CD14-positive monocyte (primary cell): ENCODE measurements at regions not wholly inside any gene's neighbourhood (a gene's known extent, or its start where the extent isn't known, plus 50 kb on each side); places are given as distances from the start of the nearest gene placed in this dataset.

Experiments used
- DNase-seq, 3 donors: peaks; one replicate each; pipeline ENCODE4 v3.0.0-alpha.2; 2011 to 2022
- H2AFZ ChIP-seq: 2 replicates; pipeline ENCODE4 v1.6.0; 2012; ENCODE audit warnings: mild to moderate bottlenecking, low read depth, low read length, inconsistent platforms; ENCODE audit not compliant: insufficient read depth, poor library complexity, severe bottlenecking
- H3K27ac ChIP-seq, 2 donors: 1 replicate in 1 of 2; 2 replicates in 1 of 2; pipeline ENCODE4 v1.5.1; 2012 to 2013; ENCODE audit warnings: low read length in 2 of 2, control low read depth in 1 of 2, inconsistent platforms in 1 of 2, low read depth in 1 of 2, mild to moderate bottlenecking in 1 of 2
- H3K27me3 ChIP-seq, 2 donors: one replicate each; pipeline versions ENCODE4 v1.6.0 to v1.6.1; 2011 to 2013; ENCODE audit warnings: low read length in 2 of 2; ENCODE audit not compliant: control insufficient read depth in 2 of 2, insufficient read depth in 2 of 2
- H3K36me3 ChIP-seq, 2 donors: replicated peaks in 1 of 2; 1 replicate in 1 of 2; 2 replicates in 1 of 2; pipeline versions ENCODE4 v1.5.1 to v1.6.1; 2012 to 2013; ENCODE audit warnings: low read length in 2 of 2, control low read depth in 1 of 2, inconsistent platforms in 1 of 2, mild to moderate bottlenecking in 1 of 2; ENCODE audit not compliant: insufficient read depth in 2 of 2, control insufficient read depth in 1 of 2
- H3K4me1 ChIP-seq, 2 donors: 1 replicate in 1 of 2; 2 replicates in 1 of 2; pipeline versions ENCODE4 v1.5.1 to v1.6.1; 2012 to 2013; ENCODE audit warnings: low read length in 2 of 2, control low read depth in 1 of 2, inconsistent platforms in 1 of 2, mild to moderate bottlenecking in 1 of 2, moderate library complexity in 1 of 2; ENCODE audit not compliant: insufficient read depth in 2 of 2, control insufficient read depth in 1 of 2
- H3K4me2 ChIP-seq: replicated peaks from 2 replicates; pipeline ENCODE3; 2012; ENCODE audit warnings: low read length, moderate library complexity, mild to moderate bottlenecking; ENCODE audit not compliant: poor library complexity, severe bottlenecking; ENCODE audit errors: extremely low read depth
- H3K4me3 ChIP-seq, 3 experiments: fragments of 200-600 bp in 1 of 3; sonication (generic) in 1 of 3; replicated peaks in 1 of 3; 1 replicate in 2 of 3; 2 replicates in 1 of 3; pipeline ENCODE4 v1.5.1; 2011 to 2013; ENCODE audit warnings: low read length in 3 of 3, mild to moderate bottlenecking in 3 of 3, control low read depth in 2 of 3, low read depth in 2 of 3, inconsistent platforms in 1 of 3, moderate library complexity in 1 of 3
- H3K79me2 ChIP-seq: 2 replicates; pipeline ENCODE4 v1.6.0; 2012; ENCODE audit warnings: mild to moderate bottlenecking, control low read depth, inconsistent platforms, low read length, moderate library complexity; ENCODE audit not compliant: insufficient read depth
- H3K9ac ChIP-seq: 2 replicates; pipeline ENCODE4 v1.6.0; 2017; ENCODE audit warnings: low read length, mild to moderate bottlenecking; ENCODE audit not compliant: insufficient read depth, poor library complexity, severe bottlenecking
- H3K9me3 ChIP-seq, 2 donors: replicated peaks in 1 of 2; 1 replicate in 1 of 2; 2 replicates in 1 of 2; pipeline versions ENCODE4 v1.5.1 to v1.6.1; 2012 to 2013; ENCODE audit warnings: low read length in 2 of 2, control low read depth in 1 of 2; ENCODE audit not compliant: control insufficient read depth in 1 of 2, insufficient read depth in 1 of 2
- H4K20me1 ChIP-seq: 2 replicates; pipeline ENCODE4 v1.6.0; 2012; ENCODE audit warnings: mild to moderate bottlenecking, low read length, control low read depth, moderate library complexity; ENCODE audit not compliant: insufficient read depth
- H3K27ac Mint-ChIP-seq, 7 donors: one replicate each; pipeline ENCODE4 v1.8.0; 2020; ENCODE audit warnings: mild to moderate bottlenecking in 7 of 7, mixed read lengths in 7 of 7, moderate library complexity in 6 of 7, inconsistent platforms in 2 of 7
- H3K27me3 Mint-ChIP-seq, 3 donors: one replicate each; pipeline ENCODE4 v1.8.0; 2021 to 2022; ENCODE audit warnings: low read depth in 3 of 3, mild to moderate bottlenecking in 3 of 3, mixed read lengths in 3 of 3, moderate library complexity in 3 of 3, inconsistent platforms in 1 of 3
- H3K36me3 Mint-ChIP-seq, 2 donors: one replicate each; pipeline ENCODE4 v1.8.0; 2020; ENCODE audit warnings: mixed read lengths in 2 of 2, inconsistent platforms in 1 of 2, mild to moderate bottlenecking in 1 of 2
- H3K4me1 Mint-ChIP-seq: one replicate; pipeline ENCODE4 v1.8.0; 2020; ENCODE audit warnings: mild to moderate bottlenecking, mixed read lengths
- H3K4me3 Mint-ChIP-seq, 2 donors: one replicate each; pipeline ENCODE4 v1.8.0; 2020; ENCODE audit warnings: mild to moderate bottlenecking in 2 of 2, mixed read lengths in 2 of 2, moderate library complexity in 1 of 2
- H3K9me3 Mint-ChIP-seq, 7 donors: one replicate each; pipeline ENCODE4 v1.8.0; 2020 to 2022; ENCODE audit warnings: mixed read lengths in 7 of 7, mild to moderate bottlenecking in 6 of 7, moderate library complexity in 6 of 7, inconsistent platforms in 2 of 7
- WGBS: methylation state at CpG from one replicate; pipeline ENCODE4 v1.1.5; 2013; ENCODE audit warnings: missing lambda C conversion rate; ENCODE audit not compliant: insufficient coverage; 5-methylcytosine and 5-hydroxymethylcytosine counted together
- intact Hi-C, 2 donors: fragments of 100-400 bp; cut with micrococcal nuclease; formaldehyde crosslinking; loops; one replicate each; pipeline versions ENCODE4 v1.15.0 to v1.15.1; 2023
- TF ChIP-seq, protein P1 (sequence below): fragments of 200-600 bp; IDR thresholded peaks from one replicate; pipeline ENCODE4 v1.8.0; 2022; ENCODE audit warnings: antibody characterized with exemption, mild to moderate bottlenecking

DNA sequence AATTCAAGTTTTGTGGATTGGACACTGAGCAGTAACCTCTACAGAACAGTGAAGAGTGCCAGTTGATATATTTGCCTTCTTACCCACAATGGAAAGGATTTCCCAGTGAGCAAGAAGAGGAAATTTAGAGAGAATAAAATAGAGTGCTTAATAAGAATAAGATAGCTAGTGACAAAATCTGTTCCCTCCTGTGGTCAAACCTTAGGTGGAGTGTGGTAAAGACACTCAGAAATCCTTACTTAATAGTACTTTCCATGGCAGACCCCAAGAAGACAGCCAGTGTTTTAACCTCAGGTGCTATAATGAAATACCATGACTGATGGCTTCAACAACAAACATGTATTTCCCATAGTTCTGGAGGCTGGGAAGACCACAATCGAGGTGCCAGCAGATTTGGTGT is 108.4 kb upstream of the TNFAIP3 start:
- no peaks in the 10 kb centered on the region for H3K27me3 ChIP-seq
- no peak overlapping the region for H3K27ac ChIP-seq
- H3K79me2 ChIP-seq = no peaks in the 10 kb centered on the region
- no peak overlapping the region for H3K4me3 ChIP-seq
- H3K27me3 Mint-ChIP-seq = peaks cover under 1 to 3% (median under 1%) of the 10 kb centered on the region in 3 donors
- no peak overlapping the region for H3K27ac Mint-ChIP-seq
- TF ChIP-seq, protein P1, sequence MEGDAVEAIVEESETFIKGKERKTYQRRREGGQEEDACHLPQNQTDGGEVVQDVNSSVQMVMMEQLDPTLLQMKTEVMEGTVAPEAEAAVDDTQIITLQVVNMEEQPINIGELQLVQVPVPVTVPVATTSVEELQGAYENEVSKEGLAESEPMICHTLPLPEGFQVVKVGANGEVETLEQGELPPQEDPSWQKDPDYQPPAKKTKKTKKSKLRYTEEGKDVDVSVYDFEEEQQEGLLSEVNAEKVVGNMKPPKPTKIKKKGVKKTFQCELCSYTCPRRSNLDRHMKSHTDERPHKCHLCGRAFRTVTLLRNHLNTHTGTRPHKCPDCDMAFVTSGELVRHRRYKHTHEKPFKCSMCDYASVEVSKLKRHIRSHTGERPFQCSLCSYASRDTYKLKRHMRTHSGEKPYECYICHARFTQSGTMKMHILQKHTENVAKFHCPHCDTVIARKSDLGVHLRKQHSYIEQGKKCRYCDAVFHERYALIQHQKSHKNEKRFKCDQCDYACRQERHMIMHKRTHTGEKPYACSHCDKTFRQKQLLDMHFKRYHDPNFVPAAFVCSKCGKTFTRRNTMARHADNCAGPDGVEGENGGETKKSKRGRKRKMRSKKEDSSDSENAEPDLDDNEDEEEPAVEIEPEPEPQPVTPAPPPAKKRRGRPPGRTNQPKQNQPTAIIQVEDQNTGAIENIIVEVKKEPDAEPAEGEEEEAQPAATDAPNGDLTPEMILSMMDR = no peak
- no peak overlapping the region for H3K4me3 Mint-ChIP-seq
- peaks cover 0 to 5% of the 10 kb centered on the region in 2 donors for H3K36me3 Mint-ChIP-seq
- no peak overlapping the region for H3K4me2 ChIP-seq
- H4K20me1 ChIP-seq = no peaks in the 10 kb centered on the region
- H2AFZ ChIP-seq = no peak overlapping the region
- H3K9me3 ChIP-seq = no peaks in the 10 kb centered on the region
- no CpG with 5 or more reads among the region's 1 CpG for WGBS
- H3K9ac ChIP-seq = no peak overlapping the region
- intact Hi-C loops = no loop called here
- no peaks in the 10 kb centered on the region for H3K36me3 ChIP-seq
- peaks cover 32 to 42% of the 10 kb centered on the region in 2 donors for H3K4me1 ChIP-seq
- H3K9me3 Mint-ChIP-seq = no peaks in the 10 kb centered on the region
- no peak for DNase-seq
- H3K4me1 Mint-ChIP-seq = peaks cover 32% of the 10 kb centered on the region

DNA sequence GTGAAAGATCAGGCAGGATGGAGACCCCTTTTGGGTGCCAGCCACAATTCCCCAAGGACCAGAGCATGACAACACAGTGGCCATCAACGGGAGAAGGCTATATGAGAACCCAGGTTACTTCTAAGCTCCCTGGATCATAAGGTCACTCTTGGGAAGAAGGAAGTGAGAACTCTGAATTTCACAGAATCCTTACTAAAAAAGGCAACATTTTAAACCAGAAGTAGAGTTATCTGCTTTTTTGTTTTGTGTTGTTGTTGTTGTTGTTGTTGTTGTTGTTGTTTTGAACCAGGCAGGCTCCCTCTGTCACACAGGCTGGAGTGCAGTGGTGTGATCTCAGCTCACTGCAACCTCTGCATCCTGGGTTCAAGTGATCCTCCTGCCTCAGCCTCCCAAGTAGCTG is 107.4 kb upstream of the TNFAIP3 start:
- Histone ChIP-seq H3K4me3 (no peak overlapping the region), H3K9ac (no peak overlapping the region), H3K4me2 (no peak overlapping the region), H3K4me1 (peaks cover 25 to 33% of the 10 kb centered on the region in 2 donors), H3K9me3 (no peaks in the 10 kb centered on the region), H3K36me3 (no peaks in the 10 kb centered on the region), H3K27me3 (no peaks in the 10 kb centered on the region), H2AFZ (no peak overlapping the region), H3K27ac (no peak overlapping the region), H3K79me2 (no peaks in the 10 kb centered on the region), H4K20me1 (no peaks in the 10 kb centered on the region)
- Mint-ChIP-seq H3K27me3 (peaks cover 0 to 2% (median 0%) of the 10 kb centered on the region in 3 donors), H3K27ac (peak overlapping the region in 1 of 7 donors; percentile 10), H3K36me3 (peaks cover under 1 to 5% of the 10 kb centered on the region in 2 donors), H3K4me3 (no peak overlapping the region), H3K9me3 (no peaks in the 10 kb centered on the region), H3K4me1 (peaks cover 24% of the 10 kb centered on the region)
- WGBS = no CpG with 5 or more reads among the region's 1 CpG
- DNase-seq = no peak
- intact Hi-C loops = loop anchor here in 1 of 2 donors (10.0 kb wide), 1 partner anchor 45 kb away; no protein-coding TSS in a partner anchor
- TF ChIP-seq, protein P1 = no peak
